ENCODE measurements at regions not wholly inside any gene's neighbourhood (a gene's known extent, or its start where the extent isn't known, plus 50 kb on each side); places are given as distances from the start of the nearest gene placed in this dataset.

DNA sequence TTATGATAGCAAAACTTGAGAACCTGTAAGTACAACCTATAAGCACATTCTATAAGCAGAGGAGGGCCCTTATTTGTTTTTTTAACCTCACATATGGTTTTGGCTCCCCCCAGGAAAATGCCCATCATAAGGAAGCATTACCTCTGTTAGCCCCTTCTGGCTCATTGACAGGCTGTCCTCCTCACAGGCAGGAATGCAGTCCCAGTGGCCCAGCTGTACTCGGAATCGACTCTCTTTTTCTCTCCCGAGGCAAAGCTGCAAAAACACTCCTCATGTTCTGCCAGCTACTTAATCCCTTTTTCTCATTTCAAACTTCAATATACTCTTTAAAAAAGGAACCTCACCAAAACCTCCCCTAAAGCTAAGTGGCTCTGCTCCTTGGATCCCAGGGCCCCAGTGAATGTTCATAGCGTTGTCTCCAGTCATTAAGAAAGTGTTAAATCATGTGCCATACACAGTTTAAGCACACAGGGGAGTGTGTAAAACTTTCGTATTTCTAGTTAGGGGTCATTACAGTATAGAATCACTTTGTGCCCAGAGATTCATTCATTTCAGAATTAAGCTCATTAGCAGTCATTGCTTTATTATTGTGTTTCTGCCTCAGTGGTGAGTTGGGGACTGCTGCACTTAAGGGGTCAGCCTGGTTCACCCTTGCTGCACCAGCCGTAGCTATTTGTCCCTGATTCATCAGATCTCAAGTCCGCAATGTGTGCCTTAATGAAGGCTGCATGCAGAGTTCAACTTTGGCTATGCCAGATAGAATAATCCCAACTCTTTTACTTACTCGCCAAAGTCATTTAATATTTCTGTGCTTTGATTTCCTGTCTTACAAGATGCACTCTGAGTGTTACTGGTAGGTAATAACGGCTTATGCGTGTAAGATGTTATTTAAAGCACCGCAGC lies 57.6 kb downstream of the JRKL start:
- H3K4me1 ChIP-seq (ENCODE audit: control insufficient read depth in 3 of 3, insufficient read depth in 3 of 3, low read length in 3 of 3), result no peaks in the 10 kb centered on the region
- H3K27me3 ChIP-seq (ENCODE audit: control insufficient read depth in 3 of 3, insufficient read depth in 3 of 3, low read length in 3 of 3), result peaks cover 0 to 3% (median 0%) of the 10 kb centered on the region in 3 donors
- H3K9me3 ChIP-seq (ENCODE audit: control insufficient read depth in 3 of 3, low read length in 3 of 3), result no peaks in the 10 kb centered on the region
- H3K4me3 ChIP-seq (ENCODE audit: low read length in 3 of 3), result no peak overlapping the region
- no peak overlapping the region for H3K9ac ChIP-seq (ENCODE audit: low read depth in 1 of 3, low read length in 3 of 3)
- no peaks in the 10 kb centered on the region for H3K36me3 ChIP-seq (ENCODE audit: control insufficient read depth in 3 of 3, insufficient read depth in 3 of 3, low read length in 3 of 3)
- no peak overlapping the region for H3K27ac ChIP-seq (ENCODE audit: low read depth, low read length)

DNA sequence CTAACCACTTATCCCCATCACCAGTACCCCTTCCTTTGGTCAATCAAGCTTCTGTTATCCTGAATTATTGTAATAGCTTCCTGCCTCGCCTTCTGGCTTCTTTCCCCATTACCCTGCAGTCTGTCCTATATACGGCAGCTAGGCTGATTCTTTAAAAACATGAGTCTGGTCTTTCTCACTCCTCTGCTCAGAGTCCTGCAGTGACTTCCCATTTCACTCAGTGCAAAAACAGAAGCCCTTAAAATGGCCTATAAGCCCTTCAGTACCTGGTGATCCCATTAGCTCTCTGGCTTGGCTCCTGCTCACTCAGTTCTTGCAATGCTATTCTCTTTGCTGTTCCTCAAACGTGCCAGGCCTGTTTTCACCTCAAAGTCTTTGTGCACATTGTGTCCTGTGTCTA lies 58.4 kb downstream of the JRKL start:
- Histone ChIP-seq H3K4me3 (ENCODE audit: low read length in 3 of 3) (no peak overlapping the region), H3K9me3 (ENCODE audit: control insufficient read depth in 3 of 3, low read length in 3 of 3) (no peaks in the 10 kb centered on the region), H3K4me1 (ENCODE audit: control insufficient read depth in 3 of 3, insufficient read depth in 3 of 3, low read length in 3 of 3) (no peaks in the 10 kb centered on the region), H3K9ac (ENCODE audit: low read depth in 1 of 3, low read length in 3 of 3) (no peak overlapping the region), H3K27me3 (ENCODE audit: control insufficient read depth in 3 of 3, insufficient read depth in 3 of 3, low read length in 3 of 3) (peaks cover 0 to 3% (median 0%) of the 10 kb centered on the region in 3 donors), H3K36me3 (ENCODE audit: control insufficient read depth in 3 of 3, insufficient read depth in 3 of 3, low read length in 3 of 3) (no peaks in the 10 kb centered on the region), H3K27ac (ENCODE audit: low read depth, low read length) (no peak overlapping the region)

DNA sequence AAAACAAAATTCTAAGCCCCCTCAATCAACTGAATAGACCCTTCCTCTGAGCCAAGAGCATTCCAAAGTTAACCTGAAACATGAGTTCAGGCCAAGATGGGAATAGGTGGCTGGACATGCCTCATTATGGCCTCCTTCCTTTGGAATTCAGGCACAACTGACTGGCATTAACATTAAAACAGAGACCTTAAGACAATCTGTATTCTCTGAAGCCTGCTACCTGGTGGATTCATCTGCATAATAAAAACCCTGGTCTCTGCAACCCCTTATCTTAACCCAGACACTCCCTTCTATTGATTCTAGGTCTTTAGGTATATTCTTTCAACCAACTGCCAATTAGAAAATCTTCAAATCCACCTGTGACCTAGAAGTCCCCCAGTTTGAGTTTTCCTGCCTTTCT lies 66.3 kb downstream of the JRKL start:
- H3K4me3 ChIP-seq (ENCODE audit: low read length in 3 of 3), result no peak overlapping the region
- H3K27me3 ChIP-seq (ENCODE audit: control insufficient read depth in 3 of 3, insufficient read depth in 3 of 3, low read length in 3 of 3), result no peaks in the 10 kb centered on the region
- no peaks in the 10 kb centered on the region for H3K4me1 ChIP-seq (ENCODE audit: control insufficient read depth in 3 of 3, insufficient read depth in 3 of 3, low read length in 3 of 3)
- H3K9ac ChIP-seq (ENCODE audit: low read depth in 1 of 3, low read length in 3 of 3), result no peak overlapping the region
- no peaks in the 10 kb centered on the region for H3K36me3 ChIP-seq (ENCODE audit: control insufficient read depth in 3 of 3, insufficient read depth in 3 of 3, low read length in 3 of 3)
- H3K27ac ChIP-seq (ENCODE audit: low read depth, low read length), result no peak overlapping the region
- no peaks in the 10 kb centered on the region for H3K9me3 ChIP-seq (ENCODE audit: control insufficient read depth in 3 of 3, low read length in 3 of 3)

DNA sequence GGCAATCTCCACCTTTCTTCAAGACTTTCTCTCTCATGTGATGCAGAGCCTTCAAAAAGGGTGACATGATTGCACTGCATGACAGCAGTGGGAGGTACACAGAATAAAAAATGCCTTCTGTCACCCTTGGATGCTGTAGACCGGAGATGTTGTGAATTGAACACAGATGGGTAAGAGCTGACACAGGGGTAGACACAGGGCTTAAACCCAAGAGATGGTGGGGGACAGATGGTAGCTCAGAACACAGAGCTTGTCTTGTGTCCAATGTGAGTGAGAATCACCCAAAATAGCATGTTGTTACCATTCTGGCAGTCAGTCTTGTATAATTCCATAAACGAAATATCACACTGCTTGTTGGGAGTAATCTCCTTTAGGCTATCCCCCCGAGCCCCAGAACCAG lies 69.9 kb downstream of the JRKL start:
- no peak overlapping the region for H3K27ac ChIP-seq (ENCODE audit: low read depth, low read length)
- no peaks in the 10 kb centered on the region for H3K36me3 ChIP-seq (ENCODE audit: control insufficient read depth in 3 of 3, insufficient read depth in 3 of 3, low read length in 3 of 3)
- H3K4me3 ChIP-seq (ENCODE audit: low read length in 3 of 3), result no peak overlapping the region
- no peaks in the 10 kb centered on the region for H3K9me3 ChIP-seq (ENCODE audit: control insufficient read depth in 3 of 3, low read length in 3 of 3)
- H3K4me1 ChIP-seq (ENCODE audit: control insufficient read depth in 3 of 3, insufficient read depth in 3 of 3, low read length in 3 of 3), result no peaks in the 10 kb centered on the region
- H3K27me3 ChIP-seq (ENCODE audit: control insufficient read depth in 3 of 3, insufficient read depth in 3 of 3, low read length in 3 of 3), result peaks cover 0 to 3% (median 0%) of the 10 kb centered on the region in 3 donors
- no peak overlapping the region for H3K9ac ChIP-seq (ENCODE audit: low read depth in 1 of 3, low read length in 3 of 3)

DNA sequence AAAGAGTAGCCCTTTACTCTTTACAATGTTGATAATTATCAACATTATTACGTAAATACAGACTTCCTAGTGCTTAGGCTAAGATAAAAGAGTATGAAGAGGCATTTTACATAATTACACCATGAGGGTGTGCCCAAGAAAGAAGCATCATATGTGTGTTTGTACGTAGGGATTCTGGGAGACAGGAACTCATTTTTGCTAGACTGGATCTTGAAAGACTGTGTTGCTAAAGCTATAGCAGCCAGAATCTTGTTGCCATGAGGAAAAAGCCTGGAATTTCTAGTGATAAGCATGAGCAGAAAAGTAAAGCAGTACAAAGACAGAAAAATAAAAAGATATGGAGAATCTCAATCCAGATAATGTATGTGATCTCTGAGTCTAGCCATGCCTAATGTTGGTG lies 72.1 kb downstream of the JRKL start:
- Histone ChIP-seq H3K4me1 (ENCODE audit: control insufficient read depth in 3 of 3, insufficient read depth in 3 of 3, low read length in 3 of 3) (peaks cover 0 to 4% (median 0%) of the 10 kb centered on the region in 3 donors), H3K9me3 (ENCODE audit: control insufficient read depth in 3 of 3, low read length in 3 of 3) (no peaks in the 10 kb centered on the region), H3K9ac (ENCODE audit: low read depth in 1 of 3, low read length in 3 of 3) (no peak overlapping the region), H3K27ac (ENCODE audit: low read depth, low read length) (no peak overlapping the region), H3K4me3 (ENCODE audit: low read length in 3 of 3) (no peak overlapping the region), H3K27me3 (ENCODE audit: control insufficient read depth in 3 of 3, insufficient read depth in 3 of 3, low read length in 3 of 3) (peaks cover 0 to 3% (median 0%) of the 10 kb centered on the region in 3 donors), H3K36me3 (ENCODE audit: control insufficient read depth in 3 of 3, insufficient read depth in 3 of 3, low read length in 3 of 3) (no peaks in the 10 kb centered on the region)

DNA sequence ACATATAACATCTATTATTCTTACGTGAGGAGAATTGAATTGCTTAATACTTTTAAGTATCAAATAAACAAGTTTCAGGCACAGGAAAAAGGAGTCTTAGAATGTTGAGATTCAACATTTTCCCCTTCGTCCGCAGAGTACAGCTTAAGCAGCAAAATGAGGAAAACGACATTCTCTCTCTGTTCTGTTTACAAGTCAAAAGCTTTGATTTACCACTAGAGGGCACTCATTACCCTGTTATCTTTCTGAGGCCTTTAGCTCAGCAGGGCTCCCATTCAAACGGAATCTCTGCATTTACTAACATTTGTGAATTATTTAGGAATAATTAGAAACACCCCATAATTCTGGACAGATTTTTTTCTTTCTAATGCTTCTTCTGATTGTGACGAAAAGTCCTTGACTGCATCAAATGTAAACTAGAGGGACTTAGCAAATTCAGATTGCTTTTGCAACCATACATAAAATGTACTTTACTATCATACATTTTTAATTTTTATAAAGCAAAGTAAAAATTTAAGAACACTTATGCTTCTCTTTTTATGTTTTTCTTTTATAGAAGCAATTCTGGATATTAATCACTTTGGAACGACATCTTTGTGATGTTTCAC lies 75.0 kb downstream of the JRKL start:
- peaks cover 0 to 4% (median 0%) of the 10 kb centered on the region in 3 donors for H3K4me1 ChIP-seq (ENCODE audit: control insufficient read depth in 3 of 3, insufficient read depth in 3 of 3, low read length in 3 of 3)
- H3K9ac ChIP-seq (ENCODE audit: low read depth in 1 of 3, low read length in 3 of 3), result no peak overlapping the region
- peaks cover 0 to 3% (median 0%) of the 10 kb centered on the region in 3 donors for H3K27me3 ChIP-seq (ENCODE audit: control insufficient read depth in 3 of 3, insufficient read depth in 3 of 3, low read length in 3 of 3)
- no peak overlapping the region for H3K27ac ChIP-seq (ENCODE audit: low read depth, low read length)
- H3K4me3 ChIP-seq (ENCODE audit: low read length in 3 of 3), result peak overlapping the region in 2 of 3 donors; percentile 53
- no peaks in the 10 kb centered on the region for H3K9me3 ChIP-seq (ENCODE audit: control insufficient read depth in 3 of 3, low read length in 3 of 3)
- H3K36me3 ChIP-seq (ENCODE audit: control insufficient read depth in 3 of 3, insufficient read depth in 3 of 3, low read length in 3 of 3), result no peaks in the 10 kb centered on the region

DNA sequence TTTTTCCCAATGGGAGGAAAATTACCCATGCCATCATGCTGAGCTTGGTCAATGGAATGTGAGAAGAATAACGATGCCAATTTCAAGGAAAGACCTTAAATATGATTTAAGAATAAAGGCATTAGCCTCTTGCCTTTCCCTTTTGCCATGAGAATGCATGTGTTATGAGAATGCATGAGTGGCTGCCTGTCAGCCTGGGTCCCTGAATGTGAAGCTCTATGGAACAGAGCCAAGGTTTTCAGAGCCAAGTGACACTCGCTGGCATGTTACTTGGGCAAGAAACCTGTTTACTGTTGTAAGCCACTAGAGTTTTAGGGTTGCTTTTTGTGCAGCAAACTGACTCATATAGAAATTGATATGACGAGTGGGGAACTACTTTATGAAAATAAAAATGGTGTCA lies 75.7 kb downstream of the JRKL start:
- H3K4me1 ChIP-seq (ENCODE audit: control insufficient read depth in 3 of 3, insufficient read depth in 3 of 3, low read length in 3 of 3), result peaks cover 0 to 4% (median 0%) of the 10 kb centered on the region in 3 donors
- no peak overlapping the region for H3K9ac ChIP-seq (ENCODE audit: low read depth in 1 of 3, low read length in 3 of 3)
- H3K27ac ChIP-seq (ENCODE audit: low read depth, low read length), result no peak overlapping the region
- no peaks in the 10 kb centered on the region for H3K9me3 ChIP-seq (ENCODE audit: control insufficient read depth in 3 of 3, low read length in 3 of 3)
- no peak overlapping the region for H3K4me3 ChIP-seq (ENCODE audit: low read length in 3 of 3)
- H3K36me3 ChIP-seq (ENCODE audit: control insufficient read depth in 3 of 3, insufficient read depth in 3 of 3, low read length in 3 of 3), result no peaks in the 10 kb centered on the region
- peaks cover 0 to 3% (median 0%) of the 10 kb centered on the region in 3 donors for H3K27me3 ChIP-seq (ENCODE audit: control insufficient read depth in 3 of 3, insufficient read depth in 3 of 3, low read length in 3 of 3)

DNA sequence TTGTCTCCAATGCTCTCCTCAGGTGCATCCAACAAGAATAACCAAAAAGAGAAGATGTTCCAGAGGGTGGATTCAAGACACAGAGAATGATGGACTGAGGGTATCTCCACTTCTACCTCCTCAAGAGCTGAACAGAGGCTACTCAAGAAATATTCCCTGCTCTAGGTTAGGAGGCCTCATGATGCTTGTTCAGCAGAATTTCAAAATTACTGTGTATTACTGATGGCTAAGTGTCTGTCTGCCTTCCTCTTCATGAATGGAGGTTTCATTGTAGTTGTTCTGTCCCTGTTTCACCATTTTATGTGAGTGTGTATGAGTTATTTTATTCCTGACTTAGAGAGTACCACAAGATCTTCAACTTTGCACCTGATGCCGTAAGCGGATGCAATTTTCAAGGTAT lies 76.8 kb downstream of the JRKL start:
- H3K9ac ChIP-seq (ENCODE audit: low read depth in 1 of 3, low read length in 3 of 3), result no peak overlapping the region
- H3K4me1 ChIP-seq (ENCODE audit: control insufficient read depth in 3 of 3, insufficient read depth in 3 of 3, low read length in 3 of 3), result peaks cover 0 to 4% (median 0%) of the 10 kb centered on the region in 3 donors
- no peak overlapping the region for H3K4me3 ChIP-seq (ENCODE audit: low read length in 3 of 3)
- H3K9me3 ChIP-seq (ENCODE audit: control insufficient read depth in 3 of 3, low read length in 3 of 3), result no peaks in the 10 kb centered on the region
- H3K27ac ChIP-seq (ENCODE audit: low read depth, low read length), result no peak overlapping the region
- H3K36me3 ChIP-seq (ENCODE audit: control insufficient read depth in 3 of 3, insufficient read depth in 3 of 3, low read length in 3 of 3), result no peaks in the 10 kb centered on the region
- peaks cover 0 to 3% (median 0%) of the 10 kb centered on the region in 3 donors for H3K27me3 ChIP-seq (ENCODE audit: control insufficient read depth in 3 of 3, insufficient read depth in 3 of 3, low read length in 3 of 3)

DNA sequence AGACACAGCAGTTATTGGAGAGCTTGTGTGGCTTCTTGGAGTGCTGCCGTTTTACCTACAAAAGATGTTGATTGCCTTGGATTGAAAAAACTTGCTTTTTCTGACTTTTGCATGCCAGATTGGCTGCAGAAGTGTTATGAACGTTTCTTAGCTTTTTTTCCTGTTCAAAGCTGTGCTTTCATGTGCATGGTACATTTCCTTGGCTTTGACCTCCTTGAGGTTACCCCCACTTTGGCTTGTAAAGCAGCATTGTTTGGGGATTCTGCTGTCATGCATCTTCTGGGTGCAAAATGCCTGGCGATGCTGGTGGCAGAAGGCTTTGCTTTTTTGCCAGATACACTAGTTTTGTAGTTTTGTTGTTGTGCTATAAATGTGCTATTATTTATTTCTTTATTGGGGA lies 80.0 kb downstream of the JRKL start:
- no peak overlapping the region for H3K27ac ChIP-seq (ENCODE audit: low read depth, low read length)
- H3K4me1 ChIP-seq (ENCODE audit: control insufficient read depth in 3 of 3, insufficient read depth in 3 of 3, low read length in 3 of 3), result peaks cover 0 to 4% (median 0%) of the 10 kb centered on the region in 3 donors
- no peaks in the 10 kb centered on the region for H3K27me3 ChIP-seq (ENCODE audit: control insufficient read depth in 3 of 3, insufficient read depth in 3 of 3, low read length in 3 of 3)
- no peaks in the 10 kb centered on the region for H3K36me3 ChIP-seq (ENCODE audit: control insufficient read depth in 3 of 3, insufficient read depth in 3 of 3, low read length in 3 of 3)
- no peak overlapping the region for H3K9ac ChIP-seq (ENCODE audit: low read depth in 1 of 3, low read length in 3 of 3)
- H3K9me3 ChIP-seq (ENCODE audit: control insufficient read depth in 3 of 3, low read length in 3 of 3), result peaks cover 0 to 3% (median 0%) of the 10 kb centered on the region in 3 donors
- no peak overlapping the region for H3K4me3 ChIP-seq (ENCODE audit: low read length in 3 of 3)

DNA sequence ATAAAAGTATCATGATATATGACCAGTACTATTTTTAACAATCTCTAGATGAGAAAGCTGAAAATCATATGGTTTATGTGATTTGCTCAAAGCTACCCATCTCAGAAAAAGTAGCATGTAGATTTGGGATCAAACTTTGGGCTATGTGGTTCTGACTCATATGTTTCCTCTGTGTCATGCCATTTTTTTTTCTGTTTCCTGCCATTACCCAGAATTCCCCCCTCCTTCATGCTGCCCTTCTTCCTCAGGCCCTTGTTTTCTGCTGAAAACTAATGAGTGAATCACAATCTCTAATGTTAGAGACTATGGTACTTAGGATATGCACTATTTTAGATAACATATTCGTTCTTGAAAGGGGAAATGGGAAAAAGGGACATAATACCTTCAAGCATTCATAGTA lies 80.7 kb downstream of the JRKL start:
- Histone ChIP-seq H3K27ac (ENCODE audit: low read depth, low read length) (no peak overlapping the region), H3K9me3 (ENCODE audit: control insufficient read depth in 3 of 3, low read length in 3 of 3) (peaks cover 0 to 3% (median 0%) of the 10 kb centered on the region in 3 donors), H3K4me1 (ENCODE audit: control insufficient read depth in 3 of 3, insufficient read depth in 3 of 3, low read length in 3 of 3) (peaks cover 0 to 2% (median 0%) of the 10 kb centered on the region in 3 donors), H3K4me3 (ENCODE audit: low read length in 3 of 3) (no peak overlapping the region), H3K27me3 (ENCODE audit: control insufficient read depth in 3 of 3, insufficient read depth in 3 of 3, low read length in 3 of 3) (no peaks in the 10 kb centered on the region), H3K9ac (ENCODE audit: low read depth in 1 of 3, low read length in 3 of 3) (no peak overlapping the region), H3K36me3 (ENCODE audit: control insufficient read depth in 3 of 3, insufficient read depth in 3 of 3, low read length in 3 of 3) (no peaks in the 10 kb centered on the region)

Data from skeletal muscle tissue (tissue), 3 donors.